ENCODE measurements at regions not wholly inside any gene's neighbourhood (a gene's known extent, or its start where the extent isn't known, plus 50 kb on each side); places are given as distances from the start of the nearest gene placed in this dataset.

DNA sequence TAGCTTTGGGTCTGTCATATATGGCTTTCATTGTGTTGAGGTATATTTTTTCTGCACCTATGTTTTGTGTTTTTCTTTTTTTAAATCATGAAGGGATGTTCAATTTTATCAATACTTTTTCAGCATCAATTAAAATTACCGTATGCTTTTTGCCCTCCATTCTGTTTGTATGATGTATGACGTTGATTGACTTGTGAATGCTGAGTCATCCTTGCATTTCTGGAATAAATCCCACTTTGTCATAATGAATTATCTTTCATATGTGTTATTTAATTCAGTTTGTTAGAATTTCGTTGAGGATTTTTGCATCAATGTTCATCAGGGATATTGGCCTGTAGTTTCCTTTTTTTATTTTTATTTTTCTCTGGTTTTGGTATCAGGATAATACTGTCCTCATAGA is 790.9 kb downstream of the TMEM182 start:
- peaks cover 0 to 16% (median 2%) of the 10 kb centered on the region in 12 donors for H3K9me3 ChIP-seq
- H3K27ac ChIP-seq, result no peak overlapping the region
- no peaks in the 10 kb centered on the region for H3K27me3 ChIP-seq
- intact Hi-C loops (cut with DNase I), result no loop called here
- DNase-seq (no peak), ATAC-seq (no peak)
- TF ChIP-seq POLR2A (IDR thresholded peaks at IDR 0.05), result no peak
- TF ChIP-seq, protein P1, sequence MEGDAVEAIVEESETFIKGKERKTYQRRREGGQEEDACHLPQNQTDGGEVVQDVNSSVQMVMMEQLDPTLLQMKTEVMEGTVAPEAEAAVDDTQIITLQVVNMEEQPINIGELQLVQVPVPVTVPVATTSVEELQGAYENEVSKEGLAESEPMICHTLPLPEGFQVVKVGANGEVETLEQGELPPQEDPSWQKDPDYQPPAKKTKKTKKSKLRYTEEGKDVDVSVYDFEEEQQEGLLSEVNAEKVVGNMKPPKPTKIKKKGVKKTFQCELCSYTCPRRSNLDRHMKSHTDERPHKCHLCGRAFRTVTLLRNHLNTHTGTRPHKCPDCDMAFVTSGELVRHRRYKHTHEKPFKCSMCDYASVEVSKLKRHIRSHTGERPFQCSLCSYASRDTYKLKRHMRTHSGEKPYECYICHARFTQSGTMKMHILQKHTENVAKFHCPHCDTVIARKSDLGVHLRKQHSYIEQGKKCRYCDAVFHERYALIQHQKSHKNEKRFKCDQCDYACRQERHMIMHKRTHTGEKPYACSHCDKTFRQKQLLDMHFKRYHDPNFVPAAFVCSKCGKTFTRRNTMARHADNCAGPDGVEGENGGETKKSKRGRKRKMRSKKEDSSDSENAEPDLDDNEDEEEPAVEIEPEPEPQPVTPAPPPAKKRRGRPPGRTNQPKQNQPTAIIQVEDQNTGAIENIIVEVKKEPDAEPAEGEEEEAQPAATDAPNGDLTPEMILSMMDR (IDR thresholded peaks at IDR 0.05), result no peak
- no peaks in the 10 kb centered on the region for H3K4me1 ChIP-seq
- 69 to 77% (median 73%) methylated on average over 3 of the region's 3 CpGs for WGBS, 4 donors
- H3K4me3 ChIP-seq, result no peak overlapping the region
- no peaks in the 10 kb centered on the region for H3K36me3 ChIP-seq

DNA sequence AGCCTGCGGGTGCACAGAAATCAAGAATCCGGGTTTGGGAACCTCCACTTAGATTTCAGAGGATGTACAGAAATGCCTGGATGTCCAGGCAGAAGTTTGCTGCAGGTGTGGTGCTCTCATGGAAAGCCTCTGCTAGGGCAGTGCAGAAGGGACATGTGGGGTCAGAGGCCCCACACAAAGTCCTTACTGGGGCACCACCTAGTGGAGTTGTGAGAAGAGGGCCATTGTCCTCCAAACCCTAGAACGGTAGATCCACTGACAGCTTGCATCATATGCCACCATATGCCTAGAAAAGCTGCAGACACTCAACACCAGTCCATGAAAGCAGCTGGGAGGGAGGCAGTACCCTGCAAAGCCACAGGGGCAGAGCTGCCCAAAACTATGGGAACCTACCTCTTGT is 833.0 kb downstream of the TMEM182 start:
- no peaks in the 10 kb centered on the region for H3K36me3 ChIP-seq
- H3K9me3 ChIP-seq, result peaks cover 0 to 45% (median 7%) of the 10 kb centered on the region in 12 donors
- TF ChIP-seq, protein P1 (IDR thresholded peaks at IDR 0.05), result no peak
- no peak for TF ChIP-seq POLR2A (IDR thresholded peaks at IDR 0.05)
- WGBS, 4 donors, result 78 to 95% (median 88%) methylated on average over 3 of the region's 3 CpGs
- H3K4me1 ChIP-seq, result no peaks in the 10 kb centered on the region
- ATAC-seq (no peak), DNase-seq (no peak)
- no peaks in the 10 kb centered on the region for H3K27me3 ChIP-seq
- H3K27ac ChIP-seq, result no peak overlapping the region
- intact Hi-C loops (cut with DNase I), result no loop called here
- H3K4me3 ChIP-seq, result no peak overlapping the region

DNA sequence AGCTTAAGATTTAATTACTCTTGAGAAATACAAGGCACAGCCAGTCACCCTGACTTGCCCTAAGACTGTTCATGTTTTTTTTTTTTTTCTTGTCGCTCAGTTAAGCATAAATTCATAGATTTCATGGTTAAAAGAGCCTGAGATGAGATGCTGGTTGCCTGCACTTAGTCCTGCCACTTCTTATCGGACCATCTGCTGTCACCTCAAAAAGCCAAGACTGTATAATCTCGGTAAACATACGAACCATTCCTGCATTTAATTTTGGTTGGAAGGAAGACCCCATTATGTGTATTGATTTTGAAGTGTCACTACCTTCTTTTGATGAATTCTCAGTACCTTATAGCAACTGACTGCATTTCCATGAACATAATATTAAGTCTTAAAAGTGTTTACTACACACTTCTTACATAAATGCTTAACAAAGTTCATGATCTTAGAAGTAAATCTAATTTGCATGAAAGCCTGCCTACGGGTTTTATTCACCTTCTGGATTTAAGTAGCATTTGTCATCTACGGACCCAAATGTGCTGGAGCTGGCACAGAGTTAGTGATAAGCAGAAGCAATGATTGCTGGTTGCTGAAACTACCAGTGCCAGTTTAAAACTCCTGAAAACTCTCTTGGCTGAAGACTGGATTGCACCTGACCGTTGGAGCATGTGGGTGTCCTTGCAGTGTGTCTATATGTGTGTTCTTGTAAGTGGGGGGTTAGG is 843.4 kb downstream of the TMEM182 start:
- Histone ChIP-seq H3K9me3 (peaks cover 0 to 20% (median 5%) of the 10 kb centered on the region in 12 donors), H3K36me3 (no peaks in the 10 kb centered on the region), H3K27ac (no peak overlapping the region), H3K4me3 (no peak overlapping the region), H3K4me1 (no peaks in the 10 kb centered on the region), H3K27me3 (no peaks in the 10 kb centered on the region)
- DNase-seq (no peak), ATAC-seq (no peak)
- 65 to 71% (median 69%) methylated on average over 7 of the region's 7 CpGs for WGBS, 4 donors
- intact Hi-C loops (cut with DNase I), result no loop called here
- TF ChIP-seq, protein P1 (IDR thresholded peaks at IDR 0.05), result no peak
- TF ChIP-seq POLR2A (IDR thresholded peaks at IDR 0.05), result no peak

DNA sequence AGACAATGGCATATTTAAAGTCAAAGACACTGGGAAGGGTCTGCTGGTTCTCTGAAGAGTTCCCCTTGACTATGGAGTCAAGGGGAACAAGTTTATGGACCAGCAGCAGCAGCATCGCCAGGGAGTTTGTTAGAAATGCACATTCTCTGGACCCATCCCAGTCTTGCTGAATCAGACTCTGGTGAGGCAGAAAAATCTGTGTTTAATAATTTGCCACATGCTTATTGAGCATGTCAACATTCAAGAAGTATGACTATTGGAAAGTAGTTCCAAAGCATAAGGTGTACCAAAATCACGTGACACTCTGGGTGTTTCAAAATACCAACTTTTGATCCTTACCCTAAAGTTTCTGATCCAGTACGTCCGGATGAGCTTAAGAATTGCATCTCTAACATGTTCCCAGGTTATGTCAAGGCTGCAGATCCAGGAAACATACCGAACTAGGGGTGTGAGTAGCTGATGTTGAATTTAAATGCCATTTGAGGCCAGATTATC is 853.8 kb downstream of the TMEM182 start:
- no peaks in the 10 kb centered on the region for H3K27me3 ChIP-seq
- WGBS, 4 donors, result 81 to 82% (median 81%) methylated on average over 5 of the region's 5 CpGs
- ATAC-seq (no peak), DNase-seq (no peak)
- no peak overlapping the region for H3K27ac ChIP-seq
- no peaks in the 10 kb centered on the region for H3K4me1 ChIP-seq
- H3K4me3 ChIP-seq, result no peak overlapping the region
- TF ChIP-seq, protein P1 (IDR thresholded peaks at IDR 0.05), result no peak
- TF ChIP-seq POLR2A (IDR thresholded peaks at IDR 0.05), result no peak
- H3K9me3 ChIP-seq, result peaks cover 0 to 21% (median 3%) of the 10 kb centered on the region in 12 donors
- H3K36me3 ChIP-seq, result no peaks in the 10 kb centered on the region
- intact Hi-C loops (cut with DNase I), result no loop called here

Measured in heart left ventricle (tissue), 16 donors.